A673 (cell line): ENCODE measurements at regions not wholly inside any gene's neighbourhood (a gene's known extent, or its start where the extent isn't known, plus 50 kb on each side); places are given as distances from the start of the nearest gene placed in this dataset.

ENCODE experiments used
- EZH2 ChIP-seq: fragments of 200-600 bp; sonication (generic); IDR thresholded peaks from 2 replicates; pipeline ENCODE4 v1.6.1; 2017; ENCODE audit warnings: borderline replicate concordance, low read depth, mild to moderate bottlenecking, mixed read lengths, antibody characterized with exemption, low read length; ENCODE audit not compliant: poor library complexity, severe bottlenecking
- TF ChIP-seq, protein P1 (sequence below): fragments of 300-800, 200-600 bp; sonication (generic); conservative IDR thresholded peaks from 2 replicates; pipeline ENCODE4 v1.5.1; 2017; ENCODE audit warnings: low read depth, mild to moderate bottlenecking, antibody characterized with exemption, low read length, moderate library complexity, mixed read lengths

DNA sequence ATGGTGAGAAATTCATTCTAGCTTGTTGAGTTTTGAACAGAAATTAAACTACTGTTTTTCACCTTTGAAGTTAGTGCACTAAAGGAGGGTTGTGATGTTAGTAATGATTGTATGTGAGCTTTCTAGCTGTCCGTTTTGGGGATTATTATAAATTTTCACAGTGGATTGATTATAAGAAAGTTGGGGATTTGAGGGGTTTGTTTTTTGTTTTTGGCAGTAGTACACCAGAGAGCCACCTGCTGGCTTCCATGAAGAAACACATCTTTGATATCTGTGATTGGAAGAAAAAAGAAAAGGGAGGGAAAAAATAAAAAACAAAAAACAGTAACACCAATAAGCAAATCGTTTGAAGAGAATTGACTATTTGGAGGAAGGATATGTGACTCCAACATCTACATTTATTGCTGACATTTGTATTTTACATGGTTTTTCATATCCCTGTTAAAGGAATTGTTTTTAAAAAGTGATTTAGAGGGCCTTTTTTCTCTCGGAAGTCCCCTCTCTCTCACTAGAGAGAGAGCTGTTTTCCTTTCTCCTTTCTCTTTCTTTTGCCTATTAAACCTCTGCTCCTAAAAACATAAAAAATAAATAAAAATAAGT is 1469.5 kb upstream of the GOT2 start:
- TF ChIP-seq, protein P1, sequence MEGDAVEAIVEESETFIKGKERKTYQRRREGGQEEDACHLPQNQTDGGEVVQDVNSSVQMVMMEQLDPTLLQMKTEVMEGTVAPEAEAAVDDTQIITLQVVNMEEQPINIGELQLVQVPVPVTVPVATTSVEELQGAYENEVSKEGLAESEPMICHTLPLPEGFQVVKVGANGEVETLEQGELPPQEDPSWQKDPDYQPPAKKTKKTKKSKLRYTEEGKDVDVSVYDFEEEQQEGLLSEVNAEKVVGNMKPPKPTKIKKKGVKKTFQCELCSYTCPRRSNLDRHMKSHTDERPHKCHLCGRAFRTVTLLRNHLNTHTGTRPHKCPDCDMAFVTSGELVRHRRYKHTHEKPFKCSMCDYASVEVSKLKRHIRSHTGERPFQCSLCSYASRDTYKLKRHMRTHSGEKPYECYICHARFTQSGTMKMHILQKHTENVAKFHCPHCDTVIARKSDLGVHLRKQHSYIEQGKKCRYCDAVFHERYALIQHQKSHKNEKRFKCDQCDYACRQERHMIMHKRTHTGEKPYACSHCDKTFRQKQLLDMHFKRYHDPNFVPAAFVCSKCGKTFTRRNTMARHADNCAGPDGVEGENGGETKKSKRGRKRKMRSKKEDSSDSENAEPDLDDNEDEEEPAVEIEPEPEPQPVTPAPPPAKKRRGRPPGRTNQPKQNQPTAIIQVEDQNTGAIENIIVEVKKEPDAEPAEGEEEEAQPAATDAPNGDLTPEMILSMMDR, result peak; percentile 52
- no peak for TF ChIP-seq EZH2
